B cell (primary cell): ENCODE measurements at regions not wholly inside any gene's neighbourhood (a gene's known extent, or its start where the extent isn't known, plus 50 kb on each side); places are given as distances from the start of the nearest gene placed in this dataset.

Experiments
- ATAC-seq: fragments of 200-7000 bp; cut with Tn5 transposase; one replicate; pipeline ENCODE4 v1.10.0; 2021; ENCODE audit warnings: low read depth, mild to moderate bottlenecking, moderate number of reproducible peaks, moderate library complexity
- CTCF ChIA-PET: fragments of 350-600 bp; sonication (Branson Sonifier 250); formaldehyde crosslinking; loops from one replicate; lab custom pipeline; 2021; ENCODE audit warnings: antibody characterized with exemption, inconsistent platforms; lab: Charles Lee
- POLR2A ChIA-PET: fragments of 350-600 bp; sonication (Branson Sonifier 250); formaldehyde crosslinking; loops from one replicate; lab custom pipeline; 2021; ENCODE audit warnings: antibody characterized with exemption; lab: Charles Lee
- DNase-seq: peaks from one replicate; pipeline ENCODE4 v3.0.0; 2013
- H2AFZ ChIP-seq: 2 replicates; pipeline ENCODE4 v1.6.1; 2012; ENCODE audit warnings: mild to moderate bottlenecking, low read depth, low read length; ENCODE audit not compliant: insufficient read depth, poor library complexity, severe bottlenecking
- H3K27ac ChIP-seq, 2 donors: 1 replicate in 1 of 2; 2 replicates in 1 of 2; pipeline ENCODE4 v1.5.1; 2012 to 2013; ENCODE audit warnings: low read length in 2 of 2, mild to moderate bottlenecking in 2 of 2, moderate library complexity in 1 of 2
- H3K27me3 ChIP-seq, 4 experiments: fragments of 200-600 bp in 1 of 4; sonication (generic) in 1 of 4; replicated peaks in 1 of 4; 1 replicate in 2 of 4; 2 replicates in 2 of 4; pipeline versions ENCODE4 v1.6.1 to v1.7.0; 2013 to 2016; ENCODE audit warnings: low read length in 3 of 4, mild to moderate bottlenecking in 2 of 4, mixed read lengths in 1 of 4, moderate library complexity in 1 of 4; ENCODE audit not compliant: insufficient read depth in 4 of 4, control insufficient read depth in 3 of 4; ENCODE audit errors: control extremely low read depth in 1 of 4
- H3K36me3 ChIP-seq, 2 experiments: replicated peaks in 1 of 2; 1 replicate in 1 of 2; 2 replicates in 1 of 2; pipeline versions ENCODE4 v1.6.1 to v1.7.1; 2013; ENCODE audit warnings: low read length in 1 of 2; ENCODE audit not compliant: insufficient read depth in 2 of 2, control insufficient read depth in 1 of 2; ENCODE audit errors: control extremely low read depth in 1 of 2, extremely low read depth in 1 of 2
- H3K4me1 ChIP-seq, 2 donors: fragments of 200-600 bp in 1 of 2; sonication (generic) in 1 of 2; 1 replicate in 1 of 2; 2 replicates in 1 of 2; pipeline versions ENCODE4 v1.5.1 to v1.6.1; 2013 to 2017; ENCODE audit warnings: low read length in 2 of 2; ENCODE audit not compliant: control insufficient read depth in 2 of 2, insufficient read depth in 2 of 2
- H3K4me2 ChIP-seq: replicated peaks from 2 replicates; pipeline ENCODE3; 2012; ENCODE audit warnings: mild to moderate bottlenecking, low read depth, low read length; ENCODE audit not compliant: poor library complexity, severe bottlenecking
- H3K4me3 ChIP-seq, 5 experiments: fragments of 200-600 bp in 1 of 5; sonication (generic) in 1 of 5; 1 replicate in 3 of 5; 2 replicates in 2 of 5; pipeline versions ENCODE4 v1.5.1 to v1.7.0; 2011 to 2016; ENCODE audit warnings: low read length in 4 of 5, mild to moderate bottlenecking in 4 of 5, low read depth in 2 of 5, control low read depth in 1 of 5, moderate library complexity in 1 of 5; ENCODE audit not compliant: insufficient read depth in 1 of 5; ENCODE audit errors: control extremely low read depth in 1 of 5, extremely low read depth in 1 of 5
- H3K79me2 ChIP-seq: fragments of 200-600 bp; sonication (generic); one replicate; pipeline ENCODE4 v1.6.0; 2016; ENCODE audit warnings: low read length; ENCODE audit not compliant: control insufficient read depth, insufficient read depth
- H3K9ac ChIP-seq: fragments of 200-600 bp; sonication (generic); 2 replicates; pipeline ENCODE4 v1.6.1; 2017; ENCODE audit warnings: mild to moderate bottlenecking, low read length, moderate library complexity
- H3K9me3 ChIP-seq, 3 donors: one replicate each; pipeline versions ENCODE4 v1.6.1 to v1.7.1; 2013; ENCODE audit warnings: low read length in 2 of 3; ENCODE audit not compliant: control insufficient read depth in 2 of 3, insufficient read depth in 1 of 3; ENCODE audit errors: control extremely low read depth in 1 of 3
- H4K20me1 ChIP-seq: 2 replicates; pipeline ENCODE4 v1.6.0; 2012; ENCODE audit warnings: mild to moderate bottlenecking, low read length; ENCODE audit not compliant: insufficient read depth, control insufficient read depth, poor library complexity, severe bottlenecking
- H3K27ac Mint-ChIP-seq: one replicate; pipeline ENCODE4 v1.8.0; 2021; ENCODE audit warnings: mixed read lengths
- H3K27me3 Mint-ChIP-seq: one replicate; pipeline ENCODE4 v1.8.0; 2021; ENCODE audit warnings: mixed read lengths
- H3K4me1 Mint-ChIP-seq: one replicate; pipeline ENCODE4 v1.8.0; 2021; ENCODE audit warnings: mixed read lengths
- H3K4me3 Mint-ChIP-seq: one replicate; pipeline ENCODE4 v1.8.0; 2021; ENCODE audit warnings: mixed read lengths
- H3K9me3 Mint-ChIP-seq: one replicate; pipeline ENCODE4 v1.8.0; 2022; ENCODE audit warnings: mixed read lengths; ENCODE audit not compliant: insufficient read depth
- EZH2 ChIP-seq: IDR thresholded peaks from 2 replicates; pipeline ENCODE4 v1.6.1; 2012; ENCODE audit warnings: borderline replicate concordance, low read depth, mild to moderate bottlenecking, moderate library complexity, low read length; ENCODE audit not compliant: insufficient read depth, poor library complexity, severe bottlenecking
- WGBS: methylation state at CpG from one replicate; pipeline ENCODE4 v1.1.5; 2013; ENCODE audit warnings: missing lambda C conversion rate; ENCODE audit not compliant: insufficient coverage; 5-methylcytosine and 5-hydroxymethylcytosine counted together
- intact Hi-C: fragments of 100-400 bp; cut with micrococcal nuclease; formaldehyde crosslinking; loops from one replicate; pipeline ENCODE4 v1.10.0; 2022
- TF ChIP-seq, protein P1 (sequence below): fragments of 200-600 bp; IDR thresholded peaks from one replicate; pipeline ENCODE4 v1.8.0; 2022; ENCODE audit warnings: antibody characterized with exemption, mild to moderate bottlenecking

DNA sequence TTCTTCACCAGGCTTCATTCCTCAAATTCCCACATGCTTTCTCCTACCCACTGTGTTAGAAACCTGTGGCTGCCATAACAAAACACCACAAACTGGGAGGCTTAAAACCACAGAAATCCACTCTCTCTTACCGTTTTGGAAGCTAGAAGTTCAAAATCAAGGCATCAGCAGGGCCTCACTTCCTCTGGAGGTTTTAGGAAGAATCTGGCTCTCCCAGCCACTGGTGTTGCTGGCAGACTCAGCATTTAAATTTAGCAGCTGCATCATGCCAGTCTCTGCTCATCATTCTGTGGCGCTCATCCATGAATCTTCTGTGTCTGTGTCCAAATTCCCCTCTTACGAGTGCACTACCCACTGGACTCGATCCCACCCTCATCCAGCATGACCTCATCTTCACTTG is 248.5 kb downstream of the ZNF516 start:
- Histone ChIP-seq H3K79me2 (no peaks in the 10 kb centered on the region), H3K27me3 (no peaks in the 10 kb centered on the region), H3K36me3 (no peaks in the 10 kb centered on the region), H3K27ac (no peak overlapping the region), H3K4me2 (no peak overlapping the region), H3K9me3 (peaks cover 0 to under 1% (median 0%) of the 10 kb centered on the region in 3 donors), H3K4me1 (no peaks in the 10 kb centered on the region), H2AFZ (no peak overlapping the region), H3K4me3 (no peak overlapping the region), H3K9ac (no peak overlapping the region), H4K20me1 (no peaks in the 10 kb centered on the region)
- CTCF ChIA-PET, result no interaction called here
- Mint-ChIP-seq H3K4me3 (no peak overlapping the region), H3K27ac (no peak overlapping the region), H3K27me3 (no peaks in the 10 kb centered on the region), H3K4me1 (no peaks in the 10 kb centered on the region), H3K9me3 (peaks cover 2% of the 10 kb centered on the region)
- intact Hi-C loops, result no loop called here
- WGBS, result 68% methylated on average over 4 of the region's 4 CpGs
- no peak for ATAC-seq
- POLR2A ChIA-PET, result no interaction called here
- TF ChIP-seq EZH2, result no peak
- TF ChIP-seq, protein P1, sequence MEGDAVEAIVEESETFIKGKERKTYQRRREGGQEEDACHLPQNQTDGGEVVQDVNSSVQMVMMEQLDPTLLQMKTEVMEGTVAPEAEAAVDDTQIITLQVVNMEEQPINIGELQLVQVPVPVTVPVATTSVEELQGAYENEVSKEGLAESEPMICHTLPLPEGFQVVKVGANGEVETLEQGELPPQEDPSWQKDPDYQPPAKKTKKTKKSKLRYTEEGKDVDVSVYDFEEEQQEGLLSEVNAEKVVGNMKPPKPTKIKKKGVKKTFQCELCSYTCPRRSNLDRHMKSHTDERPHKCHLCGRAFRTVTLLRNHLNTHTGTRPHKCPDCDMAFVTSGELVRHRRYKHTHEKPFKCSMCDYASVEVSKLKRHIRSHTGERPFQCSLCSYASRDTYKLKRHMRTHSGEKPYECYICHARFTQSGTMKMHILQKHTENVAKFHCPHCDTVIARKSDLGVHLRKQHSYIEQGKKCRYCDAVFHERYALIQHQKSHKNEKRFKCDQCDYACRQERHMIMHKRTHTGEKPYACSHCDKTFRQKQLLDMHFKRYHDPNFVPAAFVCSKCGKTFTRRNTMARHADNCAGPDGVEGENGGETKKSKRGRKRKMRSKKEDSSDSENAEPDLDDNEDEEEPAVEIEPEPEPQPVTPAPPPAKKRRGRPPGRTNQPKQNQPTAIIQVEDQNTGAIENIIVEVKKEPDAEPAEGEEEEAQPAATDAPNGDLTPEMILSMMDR, result no peak
- DNase-seq, result no peak

DNA sequence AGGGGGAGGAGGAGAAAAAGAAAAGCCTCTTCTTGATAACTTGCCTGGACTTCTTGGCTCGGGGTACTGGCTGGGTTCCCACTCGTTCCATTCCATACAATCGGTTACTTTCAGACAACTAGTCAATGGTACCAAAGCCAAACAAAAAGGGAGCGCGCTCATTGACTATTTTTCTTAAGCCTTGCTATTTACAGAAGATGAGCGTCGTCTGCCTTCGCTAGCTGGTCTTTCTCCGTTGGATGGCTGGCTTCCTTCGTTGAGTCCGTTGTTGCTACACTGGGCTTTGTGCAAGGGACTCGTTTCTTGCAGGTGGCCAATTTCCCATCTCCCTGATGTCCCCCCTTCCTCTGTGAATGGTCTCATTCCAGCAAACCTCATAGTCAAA is 260.4 kb downstream of the ZNF516 start:
- TF ChIP-seq, protein P1, result no peak
- TF ChIP-seq EZH2, result no peak
- intact Hi-C loops, result no loop called here
- Mint-ChIP-seq H3K9me3 (peaks cover 2% of the 10 kb centered on the region), H3K4me1 (no peaks in the 10 kb centered on the region), H3K4me3 (no peak overlapping the region), H3K27ac (no peak overlapping the region), H3K27me3 (peaks cover 3% of the 10 kb centered on the region)
- H3K4me1 ChIP-seq, result no peaks in the 10 kb centered on the region
- H3K36me3 ChIP-seq, result no peaks in the 10 kb centered on the region
- no peaks in the 10 kb centered on the region for H3K79me2 ChIP-seq
- ATAC-seq (no peak), DNase-seq (no peak)
- no peak overlapping the region for H3K4me2 ChIP-seq
- H3K27me3 ChIP-seq, result no peaks in the 10 kb centered on the region
- no peak overlapping the region for H2AFZ ChIP-seq
- WGBS, result 96% methylated on average over 12 of the region's 12 CpGs
- ChIA-PET CTCF (no interaction called here), POLR2A (no interaction called here)
- no peak overlapping the region for H3K4me3 ChIP-seq
- no peak overlapping the region for H3K27ac ChIP-seq
- no peak overlapping the region for H3K9ac ChIP-seq
- H3K9me3 ChIP-seq, result peaks cover 0 to 5% (median 2%) of the 10 kb centered on the region in 3 donors
- no peaks in the 10 kb centered on the region for H4K20me1 ChIP-seq
